ENCODE measurements at regions not wholly inside any gene's neighbourhood (a gene's known extent, or its start where the extent isn't known, plus 50 kb on each side); places are given as distances from the start of the nearest gene placed in this dataset.

GRCh38 chr4:117549524-117549923 lies 464.1 kb upstream of the TRAM1L1 start:
- TF ChIP-seq CTCF (IDR thresholded peaks at IDR 0.05), result no peak
- no peak for TF ChIP-seq POLR2A (IDR thresholded peaks at IDR 0.05)
- no peak for TF ChIP-seq POLR2AphosphoS5 (IDR thresholded peaks at IDR 0.05)
- no peak for TF ChIP-seq EP300 (IDR thresholded peaks at IDR 0.05; ENCODE audit: low read depth)

Measured in transverse colon (tissue), 4 donors.